ENCODE measurements at regions not wholly inside any gene's neighbourhood (a gene's known extent, or its start where the extent isn't known, plus 50 kb on each side); places are given as distances from the start of the nearest gene placed in this dataset.

DNA sequence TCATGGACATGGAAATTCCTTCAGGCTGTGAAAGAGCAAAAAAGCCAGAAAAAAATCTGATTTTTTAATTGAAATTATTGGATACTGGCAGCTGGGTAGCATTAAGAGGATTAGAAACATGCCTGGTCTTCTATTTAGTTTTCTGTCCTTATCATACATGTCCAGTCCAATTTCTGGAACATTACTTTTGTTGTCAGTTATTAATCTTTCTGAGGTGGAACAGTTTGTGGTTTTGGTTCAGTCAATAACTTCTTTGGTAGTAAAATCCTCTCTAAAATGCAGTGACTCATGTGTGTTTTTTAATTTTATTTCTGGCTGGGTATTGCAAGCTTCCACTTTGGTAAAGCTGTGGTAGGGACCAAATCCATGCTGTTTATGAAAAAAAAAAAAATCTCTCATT lies 687.0 kb upstream of the ADGRL2 start:
- TF ChIP-seq CTCF (IDR thresholded peaks at IDR 0.05) (no peak), POLR2A (IDR thresholded peaks at IDR 0.05) (no peak)

Data from breast epithelium (tissue), 3 donors.